ENCODE measurements at regions not wholly inside any gene's neighbourhood (a gene's known extent, or its start where the extent isn't known, plus 50 kb on each side); places are given as distances from the start of the nearest gene placed in this dataset.

DNA sequence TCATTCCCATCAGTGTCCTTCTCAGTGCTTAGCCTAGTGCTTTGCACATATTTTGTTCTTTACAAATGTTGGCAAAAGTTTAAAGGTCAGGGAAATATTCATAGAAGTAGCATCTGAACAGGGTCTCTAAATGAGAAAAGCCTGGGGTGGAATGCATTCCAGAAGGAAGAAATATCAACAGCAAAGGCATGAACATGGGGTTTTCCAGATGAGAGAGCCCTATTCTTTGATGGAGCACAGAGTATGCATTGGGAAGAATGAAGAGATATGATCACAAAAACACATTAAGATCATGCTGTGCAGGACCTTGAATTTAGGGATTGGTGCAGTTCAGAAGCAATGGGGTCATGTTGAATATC is 140.2 kb downstream of the SNX19 start:
- no peak for TF ChIP-seq POLR2AphosphoS5 (IDR thresholded peaks at IDR 0.05)
- TF ChIP-seq CTCF (IDR thresholded peaks at IDR 0.05) = no peak
- no peak for TF ChIP-seq EP300 (IDR thresholded peaks at IDR 0.05)
- no peak for TF ChIP-seq POLR2A (IDR thresholded peaks at IDR 0.05)
- Histone ChIP-seq H3K27me3 (no peaks in the 10 kb centered on the region), H3K9me3 (no peaks in the 10 kb centered on the region), H3K4me3 (no peak overlapping the region), H3K36me3 (no peaks in the 10 kb centered on the region), H3K27ac (no peak overlapping the region), H3K4me1 (peaks cover 0 to 15% (median 11%) of the 10 kb centered on the region in 3 donors)
- no peak for ATAC-seq

GRCh38 chr11:130778026-130778425 is 138.3 kb downstream of the SNX19 start:
- Histone ChIP-seq H3K27ac (no peak overlapping the region), H3K4me3 (no peak overlapping the region), H3K9me3 (no peaks in the 10 kb centered on the region), H3K27me3 (no peaks in the 10 kb centered on the region), H3K4me1 (peaks cover 8 to 20% (median 14%) of the 10 kb centered on the region in 3 donors), H3K36me3 (no peaks in the 10 kb centered on the region)
- TF ChIP-seq CTCF (IDR thresholded peaks at IDR 0.05) (no peak), POLR2A (IDR thresholded peaks at IDR 0.05) (no peak), POLR2AphosphoS5 (IDR thresholded peaks at IDR 0.05) (no peak), EP300 (IDR thresholded peaks at IDR 0.05) (no peak)
- no peak for ATAC-seq
- 86 to 88% methylated on average over 2 to 10 of the region's 15 CpGs for WGBS, 2 donors (ENCODE audit: low coverage in 1 of 2)

- Histone ChIP-seq H3K9me3 (no peaks in the 10 kb centered on the region), H3K4me1 (peaks cover 9 to 23% (median 15%) of the 10 kb centered on the region in 3 donors), H3K4me3 (no peak overlapping the region), H3K27me3 (no peaks in the 10 kb centered on the region), H3K27ac (no peak overlapping the region), H3K36me3 (no peaks in the 10 kb centered on the region)
- TF ChIP-seq EP300 (IDR thresholded peaks at IDR 0.05) (no peak), POLR2AphosphoS5 (IDR thresholded peaks at IDR 0.05) (no peak), POLR2A (IDR thresholded peaks at IDR 0.05) (no peak), CTCF (IDR thresholded peaks at IDR 0.05) (no peak)
- ATAC-seq = no peak
Observed at GRCh38 chr11:130778705-130779104, 137.6 kb downstream of the SNX19 start.

DNA sequence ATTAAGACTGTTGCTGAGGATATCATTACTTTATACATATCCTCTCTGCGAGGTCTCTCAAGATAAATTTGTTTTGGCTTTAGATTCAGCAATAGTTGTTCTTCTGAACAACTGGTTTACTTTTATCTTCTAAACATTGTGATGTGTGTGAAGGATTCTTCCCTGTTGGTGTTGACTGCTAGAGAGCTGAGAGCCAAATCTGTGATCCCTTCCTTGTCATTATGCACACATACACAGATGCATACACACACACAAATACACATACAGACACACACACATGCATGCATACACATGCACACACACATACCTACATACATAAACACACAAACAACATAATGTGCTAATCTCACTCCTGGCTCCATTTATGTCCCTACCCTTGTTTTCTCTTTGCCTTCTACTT is 137.0 kb downstream of the SNX19 start:
- Histone ChIP-seq H3K4me3 (no peak overlapping the region), H3K36me3 (no peaks in the 10 kb centered on the region), H3K9me3 (no peaks in the 10 kb centered on the region), H3K27me3 (no peaks in the 10 kb centered on the region), H3K4me1 (peaks cover 9 to 24% (median 15%) of the 10 kb centered on the region in 3 donors), H3K27ac (no peak overlapping the region)
- WGBS, 2 donors (ENCODE audit: low coverage in 1 of 2) = 67 to 88% methylated on average over 1 of the region's 1 CpG
- ATAC-seq = no peak
- TF ChIP-seq POLR2A (IDR thresholded peaks at IDR 0.05) (no peak), CTCF (IDR thresholded peaks at IDR 0.05) (no peak), EP300 (IDR thresholded peaks at IDR 0.05) (no peak), POLR2AphosphoS5 (IDR thresholded peaks at IDR 0.05) (no peak)

DNA sequence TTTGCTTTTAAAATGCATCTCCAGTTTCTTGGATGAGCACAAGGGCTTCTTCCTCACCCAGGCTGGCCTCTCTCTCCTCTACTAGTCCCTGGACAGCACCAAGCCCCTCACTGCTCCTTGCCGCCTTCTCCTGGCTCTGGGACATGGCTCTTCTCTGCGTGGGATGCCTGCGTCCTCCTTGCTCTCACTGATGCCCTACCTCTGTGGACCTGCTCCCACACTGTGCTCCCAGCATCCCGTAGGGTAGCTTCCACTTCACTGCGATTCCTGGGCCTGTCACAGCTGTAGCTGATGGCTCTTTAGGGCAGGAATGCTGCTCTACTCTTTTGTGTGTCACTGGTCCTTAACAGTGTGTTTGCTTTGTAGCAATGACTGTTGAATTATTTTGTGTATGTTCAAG is 136.3 kb downstream of the SNX19 start:
- H3K36me3 ChIP-seq = no peaks in the 10 kb centered on the region
- H3K27ac ChIP-seq = no peak overlapping the region
- WGBS, 2 donors (ENCODE audit: low coverage in 1 of 2) = 90 to 93% methylated on average over 2 to 5 of the region's 5 CpGs

More for the DNA sequence above, 136.3 kb downstream of the SNX19 start:
- no peak overlapping the region for H3K4me3 ChIP-seq
- no peak for ATAC-seq
- H3K27me3 ChIP-seq = no peaks in the 10 kb centered on the region
- H3K9me3 ChIP-seq = no peaks in the 10 kb centered on the region
- TF ChIP-seq POLR2AphosphoS5 (IDR thresholded peaks at IDR 0.05) (no peak), EP300 (IDR thresholded peaks at IDR 0.05) (no peak), CTCF (IDR thresholded peaks at IDR 0.05) (no peak), POLR2A (IDR thresholded peaks at IDR 0.05) (no peak)
- peaks cover 9 to 24% (median 15%) of the 10 kb centered on the region in 3 donors for H3K4me1 ChIP-seq
